ENCODE measurements at regions not wholly inside any gene's neighbourhood (a gene's known extent, or its start where the extent isn't known, plus 50 kb on each side); places are given as distances from the start of the nearest gene placed in this dataset.

- no peak overlapping the region for H3K9ac ChIP-seq
- H2AFZ ChIP-seq: no peak overlapping the region
- no peak for TF ChIP-seq CTCF (IDR thresholded peaks at IDR 0.05)
- H3K27ac ChIP-seq: no peak overlapping the region
- H3K9me3 ChIP-seq (ENCODE audit: control insufficient read depth, low read length): no peaks in the 10 kb centered on the region
- H3K36me3 ChIP-seq (ENCODE audit: control insufficient read depth, insufficient read depth, low read length): peaks cover 2% of the 10 kb centered on the region
- H3K27me3 ChIP-seq (ENCODE audit: control insufficient read depth, insufficient read depth, low read length): no peaks in the 10 kb centered on the region
- H3K4me2 ChIP-seq (ENCODE audit: low read length): no peak overlapping the region
- H3K4me1 ChIP-seq: no peaks in the 10 kb centered on the region
- H3K4me3 ChIP-seq (ENCODE audit: low read depth, low read length): no peak overlapping the region
- no peaks in the 10 kb centered on the region for H3K79me2 ChIP-seq
Observed at GRCh38 chr6:112574190-112574589, 227.1 kb downstream of the RFPL4B start.

GRCh38 chr6:112575309-112575834, 228.2 kb downstream of the RFPL4B start:
- Histone ChIP-seq H3K9me3 (ENCODE audit: control insufficient read depth, low read length) (no peaks in the 10 kb centered on the region), H3K27ac (no peak overlapping the region), H3K27me3 (ENCODE audit: control insufficient read depth, insufficient read depth, low read length) (no peaks in the 10 kb centered on the region), H3K4me2 (ENCODE audit: low read length) (no peak overlapping the region), H3K4me1 (no peaks in the 10 kb centered on the region), H3K79me2 (no peaks in the 10 kb centered on the region), H3K4me3 (ENCODE audit: low read depth, low read length) (no peak overlapping the region), H3K9ac (no peak overlapping the region), H3K36me3 (ENCODE audit: control insufficient read depth, insufficient read depth, low read length) (peaks cover 2% of the 10 kb centered on the region), H2AFZ (no peak overlapping the region)
- no peak for TF ChIP-seq CTCF (IDR thresholded peaks at IDR 0.05)

- no peak overlapping the region for H3K9ac ChIP-seq
- H2AFZ ChIP-seq: no peak overlapping the region
- H3K4me2 ChIP-seq (ENCODE audit: low read length): no peak overlapping the region
- H3K27ac ChIP-seq: no peak overlapping the region
- H3K4me3 ChIP-seq (ENCODE audit: low read depth, low read length): no peak overlapping the region
- H3K4me1 ChIP-seq: no peaks in the 10 kb centered on the region
- peaks cover 2% of the 10 kb centered on the region for H3K36me3 ChIP-seq (ENCODE audit: control insufficient read depth, insufficient read depth, low read length)
- no peaks in the 10 kb centered on the region for H3K27me3 ChIP-seq (ENCODE audit: control insufficient read depth, insufficient read depth, low read length)
- no peak for TF ChIP-seq CTCF (IDR thresholded peaks at IDR 0.05)
- H3K79me2 ChIP-seq: no peaks in the 10 kb centered on the region
- H3K9me3 ChIP-seq (ENCODE audit: control insufficient read depth, low read length): no peaks in the 10 kb centered on the region
Observed at GRCh38 chr6:112576423-112576822, 229.3 kb downstream of the RFPL4B start.

GRCh38 chr6:112579601-112580000, 232.5 kb downstream of the RFPL4B start:
- no peaks in the 10 kb centered on the region for H3K4me1 ChIP-seq
- H3K27me3 ChIP-seq (ENCODE audit: control insufficient read depth, insufficient read depth, low read length): no peaks in the 10 kb centered on the region
- no peak overlapping the region for H3K27ac ChIP-seq
- H3K4me2 ChIP-seq (ENCODE audit: low read length): no peak overlapping the region
- H2AFZ ChIP-seq: no peak overlapping the region
- no peaks in the 10 kb centered on the region for H3K9me3 ChIP-seq (ENCODE audit: control insufficient read depth, low read length)
- no peak for TF ChIP-seq CTCF (IDR thresholded peaks at IDR 0.05)
- H3K4me3 ChIP-seq (ENCODE audit: low read depth, low read length): no peak overlapping the region
- H3K79me2 ChIP-seq: no peaks in the 10 kb centered on the region
- H3K9ac ChIP-seq: no peak overlapping the region
- H3K36me3 ChIP-seq (ENCODE audit: control insufficient read depth, insufficient read depth, low read length): peaks cover under 1% of the 10 kb centered on the region

- H3K4me3 ChIP-seq (ENCODE audit: low read depth, low read length): no peak overlapping the region
- no peaks in the 10 kb centered on the region for H3K36me3 ChIP-seq (ENCODE audit: control insufficient read depth, insufficient read depth, low read length)
- H3K79me2 ChIP-seq: no peaks in the 10 kb centered on the region
- no peaks in the 10 kb centered on the region for H3K4me1 ChIP-seq
- no peaks in the 10 kb centered on the region for H3K27me3 ChIP-seq (ENCODE audit: control insufficient read depth, insufficient read depth, low read length)
- no peak for TF ChIP-seq CTCF (IDR thresholded peaks at IDR 0.05)
- no peaks in the 10 kb centered on the region for H3K9me3 ChIP-seq (ENCODE audit: control insufficient read depth, low read length)
- no peak overlapping the region for H3K27ac ChIP-seq
- H3K9ac ChIP-seq: no peak overlapping the region
- no peak overlapping the region for H3K4me2 ChIP-seq (ENCODE audit: low read length)
- H2AFZ ChIP-seq: no peak overlapping the region
Observed at GRCh38 chr6:112581015-112581414, 233.9 kb downstream of the RFPL4B start.
